Ishikawa (cell line): ENCODE measurements at regions not wholly inside any gene's neighbourhood (a gene's known extent, or its start where the extent isn't known, plus 50 kb on each side); places are given as distances from the start of the nearest gene placed in this dataset.

Source experiments
- CREB1 ChIP-seq: IDR thresholded peaks from 2 replicates; pipeline ENCODE4 v1.6.1; 2012; ENCODE audit warnings: low read depth
- EGR1 ChIP-seq: IDR thresholded peaks from 2 replicates; pipeline ENCODE4 v1.6.1; 2012
- EP300 ChIP-seq: IDR thresholded peaks from 2 replicates; pipeline ENCODE4 v1.6.1; 2012; ENCODE audit warnings: borderline replicate concordance
- RAD21 ChIP-seq: IDR thresholded peaks from 2 replicates; pipeline ENCODE4 v1.6.1; 2012; ENCODE audit warnings: low read depth
- TAF1 ChIP-seq: IDR thresholded peaks from 2 replicates; pipeline ENCODE4 v1.6.1; 2012; ENCODE audit warnings: low read depth, mild to moderate bottlenecking
- TEAD4 ChIP-seq: IDR thresholded peaks from 2 replicates; pipeline ENCODE4 v1.6.1; 2012
- TF ChIP-seq, protein P1 (sequence below): IDR thresholded peaks from 2 replicates; pipeline ENCODE4 v1.6.1; 2012
- TF ChIP-seq, protein P2 (sequence below): IDR thresholded peaks from 2 replicates; pipeline ENCODE4 v1.6.1; 2012; ENCODE audit warnings: low read depth, mild to moderate bottlenecking

DNA sequence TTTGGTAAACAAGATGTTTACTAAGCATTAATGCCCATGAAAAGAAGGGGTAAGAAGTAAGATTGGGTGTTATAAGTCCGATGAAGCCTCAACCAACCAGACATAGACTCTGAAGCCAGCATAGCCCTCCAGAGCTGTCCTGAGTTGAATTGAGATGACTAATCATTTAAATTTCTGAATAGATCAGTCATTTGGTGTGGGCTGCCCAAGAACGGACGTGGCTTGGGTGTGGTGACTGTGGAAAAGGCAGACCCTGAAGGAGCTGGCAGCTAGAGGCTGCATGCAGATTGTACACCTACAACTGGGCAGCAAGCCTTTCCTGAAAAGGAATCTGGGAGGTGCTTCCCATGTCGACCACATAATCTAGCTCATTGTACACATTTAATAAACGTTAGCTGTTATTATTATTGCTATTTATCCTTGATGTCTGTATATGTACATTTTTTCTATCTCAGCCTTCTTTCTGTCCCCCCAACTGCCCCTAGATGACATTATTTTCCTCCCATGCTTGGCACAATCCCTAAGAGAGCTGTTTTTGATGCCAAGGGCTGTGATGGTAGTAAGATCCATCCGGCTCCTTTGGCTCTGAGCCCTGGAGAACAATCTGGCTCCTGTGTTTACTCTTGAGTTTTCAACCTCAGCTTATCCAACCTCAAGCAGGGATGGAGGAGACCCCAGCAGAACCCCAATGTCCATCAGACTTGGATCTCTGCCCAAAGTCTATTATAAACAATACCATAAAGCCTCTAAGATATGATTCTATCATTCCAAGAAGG lies 57.6 kb upstream of the JAG1 start:
- TF ChIP-seq, protein P1, sequence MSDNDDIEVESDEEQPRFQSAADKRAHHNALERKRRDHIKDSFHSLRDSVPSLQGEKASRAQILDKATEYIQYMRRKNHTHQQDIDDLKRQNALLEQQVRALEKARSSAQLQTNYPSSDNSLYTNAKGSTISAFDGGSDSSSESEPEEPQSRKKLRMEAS, result no peak
- TF ChIP-seq EP300 (no peak), TAF1 (no peak), EGR1 (no peak), CREB1 (no peak), RAD21 (no peak), TEAD4 (no peak)
- TF ChIP-seq, protein P2, sequence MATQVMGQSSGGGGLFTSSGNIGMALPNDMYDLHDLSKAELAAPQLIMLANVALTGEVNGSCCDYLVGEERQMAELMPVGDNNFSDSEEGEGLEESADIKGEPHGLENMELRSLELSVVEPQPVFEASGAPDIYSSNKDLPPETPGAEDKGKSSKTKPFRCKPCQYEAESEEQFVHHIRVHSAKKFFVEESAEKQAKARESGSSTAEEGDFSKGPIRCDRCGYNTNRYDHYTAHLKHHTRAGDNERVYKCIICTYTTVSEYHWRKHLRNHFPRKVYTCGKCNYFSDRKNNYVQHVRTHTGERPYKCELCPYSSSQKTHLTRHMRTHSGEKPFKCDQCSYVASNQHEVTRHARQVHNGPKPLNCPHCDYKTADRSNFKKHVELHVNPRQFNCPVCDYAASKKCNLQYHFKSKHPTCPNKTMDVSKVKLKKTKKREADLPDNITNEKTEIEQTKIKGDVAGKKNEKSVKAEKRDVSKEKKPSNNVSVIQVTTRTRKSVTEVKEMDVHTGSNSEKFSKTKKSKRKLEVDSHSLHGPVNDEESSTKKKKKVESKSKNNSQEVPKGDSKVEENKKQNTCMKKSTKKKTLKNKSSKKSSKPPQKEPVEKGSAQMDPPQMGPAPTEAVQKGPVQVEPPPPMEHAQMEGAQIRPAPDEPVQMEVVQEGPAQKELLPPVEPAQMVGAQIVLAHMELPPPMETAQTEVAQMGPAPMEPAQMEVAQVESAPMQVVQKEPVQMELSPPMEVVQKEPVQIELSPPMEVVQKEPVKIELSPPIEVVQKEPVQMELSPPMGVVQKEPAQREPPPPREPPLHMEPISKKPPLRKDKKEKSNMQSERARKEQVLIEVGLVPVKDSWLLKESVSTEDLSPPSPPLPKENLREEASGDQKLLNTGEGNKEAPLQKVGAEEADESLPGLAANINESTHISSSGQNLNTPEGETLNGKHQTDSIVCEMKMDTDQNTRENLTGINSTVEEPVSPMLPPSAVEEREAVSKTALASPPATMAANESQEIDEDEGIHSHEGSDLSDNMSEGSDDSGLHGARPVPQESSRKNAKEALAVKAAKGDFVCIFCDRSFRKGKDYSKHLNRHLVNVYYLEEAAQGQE, result no peak
